Activated T-cell treated with anti-CD3 and anti-CD28 coated beads, Interleukin-2, amount 50 U/mL, for 24 hours (primary cell): ENCODE measurements at regions not wholly inside any gene's neighbourhood (a gene's known extent, or its start where the extent isn't known, plus 50 kb on each side); places are given as distances from the start of the nearest gene placed in this dataset.
"Not testable (repeated sequence)": the region's sequence is repeated elsewhere in the genome, so short reads cannot be mapped to it uniquely, and the experiment has no call there.

Experiments used
- DNase-seq: peaks from one replicate; pipeline ENCODE4 v3.0.0-alpha.2; 2020
- H3K27ac Mint-ChIP-seq: 2 replicates; pipeline ENCODE4 v1.8.0; 2020; ENCODE audit warnings: mild to moderate bottlenecking, mixed read lengths
- H3K27me3 Mint-ChIP-seq: 2 replicates; pipeline ENCODE4 v1.8.0; 2020; ENCODE audit warnings: mixed read lengths
- H3K36me3 Mint-ChIP-seq: 2 replicates; pipeline ENCODE4 v1.8.0; 2020; ENCODE audit warnings: low read depth, mixed read lengths
- H3K4me1 Mint-ChIP-seq: 2 replicates; pipeline ENCODE4 v1.8.0; 2020; ENCODE audit warnings: low read depth, mixed read lengths
- H3K4me3 Mint-ChIP-seq: 2 replicates; pipeline ENCODE4 v1.8.0; 2020; ENCODE audit warnings: mild to moderate bottlenecking, moderate library complexity, mixed read lengths
- H3K9me3 Mint-ChIP-seq: 2 replicates; pipeline ENCODE4 v1.8.0; 2020; ENCODE audit warnings: mixed read lengths

- Mint-ChIP-seq H3K4me1 (no peaks in the 10 kb centered on the region), H3K27ac (no peak overlapping the region), H3K9me3 (peaks cover 9% of the 10 kb centered on the region), H3K36me3 (no peaks in the 10 kb centered on the region), H3K27me3 (no peaks in the 10 kb centered on the region), H3K4me3 (no peak overlapping the region)
- DNase-seq = no peak
These were observed 421.2 kb downstream of the GASK1B start for GRCh38 chr4:157751631-157752030.

- Mint-ChIP-seq H3K4me3 (no peak overlapping the region), H3K9me3 (peaks cover 2% of the 10 kb centered on the region)
These were observed 431.2 kb downstream of the GASK1B start for GRCh38 chr4:157741642-157742041.

DNA sequence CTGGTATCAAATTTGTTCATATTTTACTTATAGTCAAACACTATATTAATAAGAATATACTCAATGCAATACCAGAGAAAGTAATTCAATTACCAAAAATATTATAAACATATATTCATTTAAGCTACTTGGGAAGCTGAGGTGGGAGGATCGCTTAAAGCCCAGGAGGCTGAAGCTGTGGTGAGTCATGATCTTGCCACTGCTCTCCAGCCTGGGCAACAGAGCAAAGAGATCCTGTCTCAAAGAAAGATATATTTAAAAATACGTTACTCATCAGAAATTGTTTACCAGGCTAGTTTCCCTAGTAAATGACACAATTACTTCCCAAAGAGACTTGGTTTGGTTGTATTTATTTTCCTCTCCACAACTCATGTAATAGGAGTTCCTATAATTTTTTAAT is 433.6 kb downstream of the GASK1B start:
- DNase-seq = no peak
- Mint-ChIP-seq H3K9me3 (no peaks in the 10 kb centered on the region), H3K4me1 (no peaks in the 10 kb centered on the region), H3K4me3 (no peak overlapping the region), H3K27me3 (no peaks in the 10 kb centered on the region), H3K36me3 (no peaks in the 10 kb centered on the region), H3K27ac (no peak overlapping the region)

More at GRCh38 chr4:157741642-157742041, 431.2 kb downstream of the GASK1B start:
- H3K27me3 Mint-ChIP-seq = no peaks in the 10 kb centered on the region
- H3K4me1 Mint-ChIP-seq = no peaks in the 10 kb centered on the region
- no peak overlapping the region for H3K27ac Mint-ChIP-seq
- DNase-seq = no peak
- no peaks in the 10 kb centered on the region for H3K36me3 Mint-ChIP-seq

DNA sequence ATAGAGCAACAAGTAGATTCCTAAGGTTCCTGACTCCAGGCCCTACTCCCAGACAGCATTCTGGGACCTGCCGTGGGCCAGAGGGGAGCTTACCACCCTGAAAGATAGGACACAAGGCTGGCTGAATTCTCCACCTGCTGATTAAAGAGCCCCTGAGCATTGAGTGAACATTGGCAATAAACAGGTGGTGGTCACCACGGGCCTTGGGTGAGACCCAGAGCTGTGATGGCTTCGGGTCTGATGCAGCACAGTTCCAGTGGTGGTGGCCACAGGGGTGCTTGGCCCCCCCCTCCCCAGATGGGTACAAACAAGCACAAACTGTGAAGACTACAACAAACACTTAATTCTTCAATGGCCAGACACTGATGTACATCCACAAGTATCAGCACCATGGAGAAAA is 444.6 kb downstream of the GASK1B start:
- H3K4me1 Mint-ChIP-seq = no peaks in the 10 kb centered on the region
- no peak overlapping the region for H3K4me3 Mint-ChIP-seq
- DNase-seq = no peak
- H3K27me3 Mint-ChIP-seq = no peaks in the 10 kb centered on the region
- no peak overlapping the region for H3K27ac Mint-ChIP-seq
- H3K9me3 Mint-ChIP-seq = no peaks in the 10 kb centered on the region
- H3K36me3 Mint-ChIP-seq = no peaks in the 10 kb centered on the region

- no peaks in the 10 kb centered on the region for H3K4me1 Mint-ChIP-seq
- no peak overlapping the region for H3K27ac Mint-ChIP-seq
- H3K36me3 Mint-ChIP-seq = no peaks in the 10 kb centered on the region
- no peaks in the 10 kb centered on the region for H3K9me3 Mint-ChIP-seq
- H3K27me3 Mint-ChIP-seq = no peaks in the 10 kb centered on the region
- H3K4me3 Mint-ChIP-seq = no peak overlapping the region
- no peak for DNase-seq
These were observed 445.7 kb downstream of the GASK1B start for GRCh38 chr4:157727163-157727562.

DNA sequence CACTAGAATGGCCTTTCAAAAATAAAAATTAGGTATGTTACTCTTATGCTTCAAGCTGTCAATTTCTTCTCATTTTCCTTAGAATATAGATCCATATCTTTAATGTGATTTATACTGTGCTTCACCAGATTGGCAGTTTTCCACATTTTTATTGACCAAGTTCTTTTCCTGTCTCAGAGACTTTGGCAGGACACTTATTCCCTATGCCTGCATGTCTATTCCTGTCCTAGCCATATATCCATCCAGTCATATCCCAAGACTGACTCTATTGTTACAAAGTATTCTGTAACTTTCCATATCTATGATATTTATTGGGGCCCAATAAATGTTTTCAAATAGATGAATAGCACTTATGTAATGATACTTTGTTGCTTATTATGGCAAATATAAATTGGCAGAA is 450.7 kb downstream of the GASK1B start:
- no peaks in the 10 kb centered on the region for H3K36me3 Mint-ChIP-seq
- no peak overlapping the region for H3K27ac Mint-ChIP-seq
- no peak overlapping the region for H3K4me3 Mint-ChIP-seq
- H3K4me1 Mint-ChIP-seq = no peaks in the 10 kb centered on the region
- H3K27me3 Mint-ChIP-seq = no peaks in the 10 kb centered on the region
- no peak for DNase-seq
- peaks cover 2% of the 10 kb centered on the region for H3K9me3 Mint-ChIP-seq

DNA sequence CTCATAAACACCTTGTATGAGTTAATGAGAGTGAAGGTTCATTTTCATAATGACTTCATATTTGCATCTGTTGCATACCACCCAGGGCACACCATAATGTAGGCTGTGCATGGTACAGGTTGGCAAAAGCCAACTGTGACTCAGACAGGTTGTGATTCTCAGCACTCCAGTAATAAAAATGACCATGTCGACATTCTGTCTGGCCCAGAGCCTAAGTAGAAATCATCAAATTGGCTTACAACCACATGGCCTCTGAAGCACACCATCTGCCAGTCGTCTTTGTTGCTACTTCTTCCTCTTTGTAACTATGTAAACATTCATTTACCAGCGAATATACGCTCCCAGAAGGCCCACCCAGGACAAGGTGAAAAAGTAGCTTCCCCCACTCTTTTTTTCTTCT is 459.5 kb downstream of the GASK1B start:
- Mint-ChIP-seq H3K4me3 (no peak overlapping the region), H3K27ac (no peak overlapping the region), H3K4me1 (no peaks in the 10 kb centered on the region), H3K36me3 (no peaks in the 10 kb centered on the region), H3K9me3 (peaks cover 4% of the 10 kb centered on the region), H3K27me3 (no peaks in the 10 kb centered on the region)
- no peak for DNase-seq

GRCh38 chr4:157706155-157706554 is 466.7 kb downstream of the GASK1B start:
- no peaks in the 10 kb centered on the region for H3K36me3 Mint-ChIP-seq
- H3K27me3 Mint-ChIP-seq = no peaks in the 10 kb centered on the region
- H3K27ac Mint-ChIP-seq = no peak overlapping the region
- no peaks in the 10 kb centered on the region for H3K4me1 Mint-ChIP-seq
- H3K9me3 Mint-ChIP-seq = peaks cover 2% of the 10 kb centered on the region
- no peak overlapping the region for H3K4me3 Mint-ChIP-seq
- no peak for DNase-seq

GRCh38 chr4:157702831-157703230 is 470.0 kb downstream of the GASK1B start:
- no peak overlapping the region for H3K4me3 Mint-ChIP-seq
- H3K36me3 Mint-ChIP-seq = no peaks in the 10 kb centered on the region
- no peak for DNase-seq
- no peaks in the 10 kb centered on the region for H3K4me1 Mint-ChIP-seq
- H3K9me3 Mint-ChIP-seq = peaks cover 4% of the 10 kb centered on the region
- no peak overlapping the region for H3K27ac Mint-ChIP-seq
- no peaks in the 10 kb centered on the region for H3K27me3 Mint-ChIP-seq

DNA sequence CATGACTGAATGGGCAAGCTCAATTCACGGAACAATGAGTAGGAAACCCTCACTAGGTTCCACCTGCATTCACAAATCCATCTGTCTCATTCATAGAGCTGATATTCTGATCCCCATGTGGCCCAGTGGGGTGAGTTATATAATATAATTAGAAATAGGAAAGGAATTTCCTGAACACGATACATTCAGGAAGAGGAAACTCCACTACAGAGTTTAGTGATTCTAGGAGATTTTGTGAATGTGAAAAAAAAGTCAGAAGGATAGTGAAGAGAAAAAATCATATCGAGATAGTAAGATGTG is 471.2 kb downstream of the GASK1B start:
- no peak overlapping the region for H3K4me3 Mint-ChIP-seq
- peaks cover 4% of the 10 kb centered on the region for H3K9me3 Mint-ChIP-seq
- H3K36me3 Mint-ChIP-seq = no peaks in the 10 kb centered on the region
- no peaks in the 10 kb centered on the region for H3K27me3 Mint-ChIP-seq
- H3K27ac Mint-ChIP-seq = no peak overlapping the region
- no peak for DNase-seq
- no peaks in the 10 kb centered on the region for H3K4me1 Mint-ChIP-seq

GRCh38 chr4:157700898-157701694 is 471.7 kb downstream of the GASK1B start:
- Mint-ChIP-seq H3K27ac (no peak overlapping the region), H3K4me1 (no peaks in the 10 kb centered on the region), H3K36me3 (no peaks in the 10 kb centered on the region), H3K27me3 (no peaks in the 10 kb centered on the region), H3K9me3 (peaks cover 4% of the 10 kb centered on the region), H3K4me3 (no peak overlapping the region)
- DNase-seq = no peak

DNA sequence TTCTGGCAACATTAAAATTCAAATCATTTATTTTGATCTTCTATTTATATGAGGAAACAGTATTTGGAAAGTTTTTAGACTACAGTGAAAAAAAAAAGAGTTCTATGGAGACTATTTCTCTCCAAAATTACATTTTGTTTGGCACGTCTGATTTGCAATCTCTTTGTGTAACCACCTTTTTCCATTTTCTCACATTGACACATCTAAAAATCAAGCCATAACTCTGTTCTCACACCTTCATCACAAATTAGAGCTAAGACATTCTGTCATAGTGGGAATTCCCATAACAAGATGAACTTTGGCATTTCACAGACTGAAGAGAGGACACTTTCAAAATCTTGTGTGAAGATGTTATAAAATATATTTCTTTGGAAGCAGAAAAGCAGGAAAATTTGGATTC is 468.9 kb downstream of the GRIA2 start:
- Mint-ChIP-seq H3K4me3 (no peak overlapping the region), H3K27me3 (no peaks in the 10 kb centered on the region), H3K36me3 (no peaks in the 10 kb centered on the region), H3K4me1 (no peaks in the 10 kb centered on the region), H3K9me3 (peaks cover 2% of the 10 kb centered on the region), H3K27ac (no peak overlapping the region)
- no peak for DNase-seq

DNA sequence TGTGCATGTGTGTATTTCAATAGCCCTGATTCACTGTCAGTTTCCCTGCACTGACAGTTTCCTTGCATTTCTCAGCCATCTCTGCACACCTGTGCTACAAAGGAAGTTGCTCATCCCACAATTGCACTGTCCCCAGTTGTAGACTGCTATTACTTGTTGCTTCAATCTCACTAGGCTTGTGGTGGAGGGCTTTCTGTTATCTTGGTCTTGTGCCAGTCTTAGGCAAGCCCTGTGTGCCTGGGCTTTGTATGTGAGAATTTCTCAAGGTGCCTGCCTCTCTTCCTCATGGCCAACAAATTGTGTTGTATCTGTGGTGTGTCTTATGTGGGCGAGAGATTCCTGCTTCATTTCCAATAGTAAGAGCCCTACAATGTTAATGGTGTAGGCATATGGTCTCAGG is 467.4 kb downstream of the GRIA2 start:
- H3K9me3 Mint-ChIP-seq = peaks cover 3% of the 10 kb centered on the region

GRCh38 chr4:157679326-157679725 is 458.8 kb downstream of the GRIA2 start:
- not testable (repeated sequence) for H3K4me3 Mint-ChIP-seq, H3K36me3 Mint-ChIP-seq, DNase-seq, H3K4me1 Mint-ChIP-seq, H3K27ac Mint-ChIP-seq, H3K27me3 Mint-ChIP-seq
- H3K9me3 Mint-ChIP-seq = peaks cover 30% of the 10 kb centered on the region

More for the DNA sequence above, 467.4 kb downstream of the GRIA2 start:
- DNase-seq = no peak
- Mint-ChIP-seq H3K36me3 (no peaks in the 10 kb centered on the region), H3K4me1 (no peaks in the 10 kb centered on the region), H3K27ac (no peak overlapping the region), H3K4me3 (no peak overlapping the region), H3K27me3 (no peaks in the 10 kb centered on the region)

- H3K27ac Mint-ChIP-seq = no peak overlapping the region
- no peak overlapping the region for H3K4me3 Mint-ChIP-seq
- H3K36me3 Mint-ChIP-seq = no peaks in the 10 kb centered on the region
These were observed 457.9 kb downstream of the GRIA2 start for GRCh38 chr4:157678478-157678877.

GRCh38 chr4:157674699-157675098 is 454.2 kb downstream of the GRIA2 start:
- no peak overlapping the region for H3K4me3 Mint-ChIP-seq
- no peak for DNase-seq
- H3K27me3 Mint-ChIP-seq = no peaks in the 10 kb centered on the region
- H3K4me1 Mint-ChIP-seq = no peaks in the 10 kb centered on the region
- H3K9me3 Mint-ChIP-seq = peaks cover 23% of the 10 kb centered on the region
- H3K27ac Mint-ChIP-seq = no peak overlapping the region
- H3K36me3 Mint-ChIP-seq = no peaks in the 10 kb centered on the region

More at GRCh38 chr4:157678478-157678877, 457.9 kb downstream of the GRIA2 start:
- H3K4me1 Mint-ChIP-seq = no peaks in the 10 kb centered on the region
- no peak for DNase-seq
- peaks cover 28% of the 10 kb centered on the region for H3K9me3 Mint-ChIP-seq
- H3K27me3 Mint-ChIP-seq = no peaks in the 10 kb centered on the region
